Lower leg skin (tissue), 4 donors: ENCODE measurements at regions not wholly inside any gene's neighbourhood (a gene's known extent, or its start where the extent isn't known, plus 50 kb on each side); places are given as distances from the start of the nearest gene placed in this dataset.

Source experiments
- DNase-seq, 2 donors: peaks; one replicate each; pipeline ENCODE4 v3.0.0-alpha.2; 2019; ENCODE audit warnings: low spot score in 2 of 2
- H3K4me3 ChIP-seq: fragments of 200-600 bp; sonication (generic); 2 replicates; pipeline ENCODE4 v1.5.1; 2017; ENCODE audit warnings: mild to moderate bottlenecking, low read depth; ENCODE audit not compliant: poor library complexity, severe bottlenecking
- CTCF ChIP-seq, 3 donors: fragments of 450-650 bp; IDR thresholded peaks; one replicate each; pipeline ENCODE4 v1.5.1; 2016; ENCODE audit warnings: antibody characterized with exemption in 3 of 3, mild to moderate bottlenecking in 3 of 3, moderate library complexity in 2 of 3
- POLR2A ChIP-seq, 2 donors: fragments of 450-650 bp; IDR thresholded peaks; one replicate each; pipeline ENCODE4 v1.6.1; 2016 to 2017; ENCODE audit warnings: antibody characterized with exemption in 2 of 2, mild to moderate bottlenecking in 1 of 2, moderate library complexity in 1 of 2
- WGBS, 2 donors: methylation state at CpG; one replicate each; pipeline ENCODE4 v1.1.5; 2018; 5-methylcytosine and 5-hydroxymethylcytosine counted together
- intact Hi-C: fragments of 100-400 bp; cut with DNase I; formaldehyde crosslinking; loops from one replicate; pipeline ENCODE4 v1.15.0; 2023; ENCODE audit warnings: low total_unique reads

- H3K4me3 ChIP-seq = no peak overlapping the region
- WGBS, 2 donors = 74 to 81% methylated on average over 6 of the region's 6 CpGs
- no peak for DNase-seq
- TF ChIP-seq POLR2A (IDR thresholded peaks at IDR 0.05) (no peak), CTCF (IDR thresholded peaks at IDR 0.05) (no peak)
- intact Hi-C loops = no loop called here
Observed at GRCh38 chr13:39811051-39811450, 155.6 kb downstream of the COG6 start.

GRCh38 chr13:39811696-39812095, 156.2 kb downstream of the COG6 start:
- no peak overlapping the region for H3K4me3 ChIP-seq
- intact Hi-C loops = no loop called here
- no peak for DNase-seq
- TF ChIP-seq POLR2A (IDR thresholded peaks at IDR 0.05) (no peak), CTCF (IDR thresholded peaks at IDR 0.05) (no peak)
- WGBS, 2 donors = 91 to 96% methylated on average over 5 of the region's 5 CpGs

- intact Hi-C loops = no loop called here
- no peak overlapping the region for H3K4me3 ChIP-seq
- WGBS, 2 donors = 69 to 70% methylated on average over 5 of the region's 5 CpGs
- no peak for DNase-seq
- TF ChIP-seq POLR2A (IDR thresholded peaks at IDR 0.05) = no peak
- no peak for TF ChIP-seq CTCF (IDR thresholded peaks at IDR 0.05)
Observed at GRCh38 chr13:39815345-39816111, 160.1 kb downstream of the COG6 start.

- WGBS, 2 donors = 92 to 96% methylated on average over 6 of the region's 6 CpGs
- TF ChIP-seq CTCF (IDR thresholded peaks at IDR 0.05) (no peak), POLR2A (IDR thresholded peaks at IDR 0.05) (no peak)
- H3K4me3 ChIP-seq = no peak overlapping the region
- intact Hi-C loops = no loop called here
- no peak for DNase-seq
Observed at GRCh38 chr13:39816936-39817335, 161.5 kb downstream of the COG6 start.

- TF ChIP-seq POLR2A (IDR thresholded peaks at IDR 0.05) (no peak), CTCF (IDR thresholded peaks at IDR 0.05) (no peak)
- no peak overlapping the region for H3K4me3 ChIP-seq
- DNase-seq = no peak
Observed at GRCh38 chr13:39818953-39819352, 163.5 kb downstream of the COG6 start.

GRCh38 chr13:39820606-39821005, 165.1 kb downstream of the COG6 start:
- TF ChIP-seq CTCF (IDR thresholded peaks at IDR 0.05) = no peak
- TF ChIP-seq POLR2A (IDR thresholded peaks at IDR 0.05) = no peak
- 94 to 96% methylated on average over 2 of the region's 2 CpGs for WGBS, 2 donors
- intact Hi-C loops = no loop called here
- no peak overlapping the region for H3K4me3 ChIP-seq
- DNase-seq = no peak

More at GRCh38 chr13:39818953-39819352, 163.5 kb downstream of the COG6 start:
- intact Hi-C loops = no loop called here
- WGBS, 2 donors = 86 to 87% methylated on average over 5 of the region's 5 CpGs
